ENCODE measurements at regions not wholly inside any gene's neighbourhood (a gene's known extent, or its start where the extent isn't known, plus 50 kb on each side); places are given as distances from the start of the nearest gene placed in this dataset.

DNA sequence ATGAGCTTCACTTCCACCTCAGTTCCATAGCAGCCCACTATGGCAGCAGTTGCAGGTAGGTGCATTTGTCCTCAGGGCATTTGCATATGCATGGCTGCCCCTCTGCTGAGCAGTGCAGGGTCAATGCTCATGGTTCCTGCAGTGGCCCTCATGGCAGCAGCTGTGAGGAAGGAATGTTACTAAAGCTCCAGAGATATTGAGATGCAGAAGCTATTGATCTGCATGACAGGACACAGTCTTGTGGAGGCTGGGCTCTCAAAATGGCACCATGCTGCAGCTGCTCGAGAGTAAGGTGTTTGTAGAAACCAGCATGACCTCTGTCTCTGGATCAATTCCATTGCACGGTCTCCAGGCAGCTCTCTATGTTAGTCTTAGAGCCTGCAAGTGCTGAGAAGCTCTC, 179.2 kb upstream of the PCDH18 start:
- TF ChIP-seq, protein P1, sequence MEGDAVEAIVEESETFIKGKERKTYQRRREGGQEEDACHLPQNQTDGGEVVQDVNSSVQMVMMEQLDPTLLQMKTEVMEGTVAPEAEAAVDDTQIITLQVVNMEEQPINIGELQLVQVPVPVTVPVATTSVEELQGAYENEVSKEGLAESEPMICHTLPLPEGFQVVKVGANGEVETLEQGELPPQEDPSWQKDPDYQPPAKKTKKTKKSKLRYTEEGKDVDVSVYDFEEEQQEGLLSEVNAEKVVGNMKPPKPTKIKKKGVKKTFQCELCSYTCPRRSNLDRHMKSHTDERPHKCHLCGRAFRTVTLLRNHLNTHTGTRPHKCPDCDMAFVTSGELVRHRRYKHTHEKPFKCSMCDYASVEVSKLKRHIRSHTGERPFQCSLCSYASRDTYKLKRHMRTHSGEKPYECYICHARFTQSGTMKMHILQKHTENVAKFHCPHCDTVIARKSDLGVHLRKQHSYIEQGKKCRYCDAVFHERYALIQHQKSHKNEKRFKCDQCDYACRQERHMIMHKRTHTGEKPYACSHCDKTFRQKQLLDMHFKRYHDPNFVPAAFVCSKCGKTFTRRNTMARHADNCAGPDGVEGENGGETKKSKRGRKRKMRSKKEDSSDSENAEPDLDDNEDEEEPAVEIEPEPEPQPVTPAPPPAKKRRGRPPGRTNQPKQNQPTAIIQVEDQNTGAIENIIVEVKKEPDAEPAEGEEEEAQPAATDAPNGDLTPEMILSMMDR (IDR thresholded peaks at IDR 0.05 in 2 of 3, conservative IDR thresholded peaks at IDR 0.05 in 1 of 3; ENCODE audit: control insufficient read depth in 2 of 3, extremely low read depth in 1 of 3, insufficient read depth in 1 of 3, low read depth in 3 of 3, low read length in 3 of 3), result no peak
- TF ChIP-seq NR2C2 (IDR thresholded peaks at IDR 0.05; ENCODE audit: borderline replicate concordance, control insufficient read depth, insufficient read length, low read depth) (no peak), BCL11A (IDR thresholded peaks at IDR 0.05; ENCODE audit: low read depth, low read length) (no peak), HDAC2 (IDR thresholded peaks at IDR 0.05) (no peak), KDM1A (IDR thresholded peaks at IDR 0.05; ENCODE audit: borderline replicate concordance) (no peak), EZH2 (IDR thresholded peaks at IDR 0.05; ENCODE audit: borderline replicate concordance, control insufficient read depth, low read depth, low read length) (no peak), CHD2 (IDR thresholded peaks at IDR 0.05; ENCODE audit: borderline replicate concordance, low read depth, low read length) (no peak), NRF1 (conservative IDR thresholded peaks at IDR 0.05; ENCODE audit: low read depth, low read length) (no peak), ZZZ3 (IDR thresholded peaks at IDR 0.05; ENCODE audit: control insufficient read depth, insufficient read length, low read depth) (no peak), SREBF1 (IDR thresholded peaks at IDR 0.05; ENCODE audit: low read length) (no peak), POLR2A (IDR thresholded peaks at IDR 0.05; ENCODE audit: low read depth, low read length) (no peak), KLF5 (IDR thresholded peaks at IDR 0.05; ENCODE audit: partially characterized antibody) (no peak)

Measured in GM12878 (cell line).